HG03565 (cell line): ENCODE measurements at regions not wholly inside any gene's neighbourhood (a gene's known extent, or its start where the extent isn't known, plus 50 kb on each side); places are given as distances from the start of the nearest gene placed in this dataset.
"Not testable (repeated sequence)": the region's sequence is repeated elsewhere in the genome, so short reads cannot be mapped to it uniquely, and the experiment has no call there.

ENCODE experiments used
- ATAC-seq: cut with Tn5 transposase; IDR thresholded peaks from one replicate; pipeline ENCODE4 v1.9.1; 2021; ENCODE audit warnings: mild to moderate bottlenecking, moderate library complexity; ENCODE audit not compliant: unreplicated experiment

DNA sequence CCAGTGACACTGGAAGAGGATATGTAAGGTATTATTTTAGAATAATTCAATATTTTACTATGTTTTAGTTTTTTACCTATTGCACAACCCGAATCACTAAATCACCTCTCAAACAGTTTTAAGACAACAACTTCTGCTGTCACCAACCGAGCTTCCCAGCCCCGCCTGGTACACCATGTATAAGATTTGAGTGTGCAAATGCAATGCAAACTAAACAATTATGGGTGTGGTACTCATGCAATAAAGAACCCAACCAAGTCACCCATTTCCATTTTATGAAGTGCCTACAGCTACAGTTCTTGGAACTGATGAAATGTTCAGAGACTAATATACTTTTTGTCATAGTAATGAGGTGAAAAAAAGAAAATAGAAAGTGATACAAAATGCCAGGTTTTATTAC is 256.2 kb downstream of the TAFA4 start:
- ATAC-seq, result no peak

DNA sequence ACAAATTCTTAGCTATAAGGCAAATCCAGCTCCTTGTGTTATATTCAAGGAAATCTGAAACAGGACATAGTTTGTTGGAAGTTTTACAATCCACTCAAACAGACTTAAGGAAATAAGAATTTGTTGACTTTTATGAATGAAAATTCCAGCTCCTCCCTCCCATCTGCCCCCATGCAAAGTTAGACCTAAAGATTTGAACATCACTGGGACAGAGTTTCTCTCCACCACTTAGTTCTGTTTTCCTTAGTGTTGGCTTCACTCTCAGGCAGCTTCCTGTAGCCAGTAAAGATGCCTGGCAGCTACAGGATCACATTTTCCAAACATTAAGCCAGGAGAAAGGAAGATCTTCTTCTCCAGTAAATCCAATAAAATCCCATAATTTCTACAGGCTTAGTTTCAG is 265.0 kb downstream of the TAFA4 start:
- no peak for ATAC-seq

GRCh38 chr3:68666429-68667136 is 265.8 kb downstream of the TAFA4 start:
- ATAC-seq, result no peak

- ATAC-seq, result no peak
Observed at GRCh38 chr3:68664276-68664675, 268.1 kb downstream of the TAFA4 start.

DNA sequence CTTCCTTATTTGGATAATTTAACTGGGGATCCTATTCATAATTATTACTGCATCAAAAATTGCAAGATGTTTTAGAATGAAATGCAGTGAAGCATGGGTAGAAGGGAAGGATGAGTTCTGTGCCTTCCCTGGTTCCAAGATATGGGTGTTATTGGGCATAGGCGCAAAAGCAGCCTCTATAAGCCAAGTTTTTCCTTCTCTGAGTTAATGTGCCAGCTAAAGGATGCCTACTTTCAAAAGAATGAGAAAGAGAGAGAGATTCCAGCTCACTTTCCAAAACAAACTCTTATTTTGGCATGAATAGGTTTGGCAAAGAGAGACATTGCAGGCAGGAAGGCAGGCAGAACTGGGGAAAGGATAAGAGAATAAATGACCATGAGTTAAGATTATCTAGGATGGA is 270.2 kb downstream of the TAFA4 start:
- no peak for ATAC-seq

DNA sequence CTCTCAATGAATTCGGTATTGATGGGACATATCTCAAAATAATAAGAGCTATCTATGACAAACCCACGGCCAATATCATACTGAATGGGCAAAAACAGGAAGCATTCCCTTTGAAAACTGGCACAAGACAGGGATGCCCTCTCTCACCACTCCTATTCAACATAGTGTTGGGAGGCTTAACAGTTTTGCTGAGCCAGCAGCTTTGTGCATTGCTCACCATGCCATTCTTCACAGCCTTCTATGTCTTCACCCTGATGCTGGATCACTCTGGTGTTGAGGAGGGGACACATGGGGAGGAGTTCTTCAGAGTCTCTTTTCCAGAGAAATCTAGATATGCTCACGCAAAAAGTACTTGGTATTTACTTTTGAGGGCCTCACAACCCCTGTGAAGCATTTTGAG is 281.7 kb downstream of the TAFA4 start:
- not testable (repeated sequence) for ATAC-seq

- ATAC-seq, result no peak
Observed at GRCh38 chr3:68648494-68648893, 283.9 kb downstream of the TAFA4 start.

DNA sequence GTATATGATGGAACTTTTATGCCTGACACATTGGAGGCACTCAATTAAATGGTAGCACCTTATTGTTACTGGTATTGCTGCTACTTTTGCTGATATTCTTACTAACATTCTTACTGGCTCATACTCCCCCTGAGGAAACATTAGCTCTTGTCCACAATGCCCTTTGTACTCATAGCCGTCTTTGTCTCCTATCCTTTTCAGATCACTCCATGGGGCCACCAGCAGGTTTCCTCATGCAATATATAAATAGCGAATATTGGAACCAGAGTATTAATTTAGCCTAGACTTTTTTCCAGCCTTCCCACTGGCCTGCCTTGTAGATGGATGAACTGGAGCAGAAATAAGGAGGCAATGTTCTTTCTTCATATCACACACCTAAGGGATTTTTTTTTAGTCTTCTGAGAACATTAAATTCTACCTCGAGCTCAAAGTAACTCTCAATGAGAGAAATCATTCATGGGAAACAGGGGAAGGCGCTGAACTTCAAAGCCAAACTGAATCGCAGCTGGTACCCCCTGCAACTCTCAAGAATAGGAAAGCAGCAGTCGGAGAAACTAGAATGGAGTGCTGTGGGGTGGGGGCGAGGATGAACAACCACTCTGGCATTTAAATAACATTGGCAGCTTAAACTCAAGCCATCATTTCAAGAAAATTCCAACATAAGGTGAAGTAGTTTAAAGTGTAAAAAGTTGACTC is 300.3 kb downstream of the TAFA4 start:
- no peak for ATAC-seq

GRCh38 chr3:68620211-68620610 is 312.1 kb downstream of the TAFA4 start:
- no peak for ATAC-seq

GRCh38 chr3:68614087-68614486 is 318.3 kb downstream of the TAFA4 start:
- ATAC-seq, result no peak

DNA sequence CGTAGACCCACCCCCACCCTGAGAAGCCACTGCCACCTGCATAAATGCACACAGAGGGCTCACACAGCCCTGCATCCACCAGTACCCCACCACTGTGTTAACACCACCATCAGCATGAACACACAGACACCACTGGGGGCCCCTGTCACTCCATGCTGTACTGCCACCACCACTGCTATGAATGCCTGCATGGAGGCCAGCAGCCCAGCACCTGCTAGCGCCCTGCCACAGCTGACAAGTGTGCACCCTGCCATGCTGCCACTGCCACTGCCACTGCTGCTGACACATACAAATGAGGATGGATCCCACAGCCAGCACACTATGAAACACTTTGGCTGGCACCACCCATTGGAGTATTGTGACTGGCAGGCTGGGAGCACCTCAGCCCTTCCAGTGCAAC is 361.0 kb downstream of the TAFA4 start:
- ATAC-seq, result no peak

DNA sequence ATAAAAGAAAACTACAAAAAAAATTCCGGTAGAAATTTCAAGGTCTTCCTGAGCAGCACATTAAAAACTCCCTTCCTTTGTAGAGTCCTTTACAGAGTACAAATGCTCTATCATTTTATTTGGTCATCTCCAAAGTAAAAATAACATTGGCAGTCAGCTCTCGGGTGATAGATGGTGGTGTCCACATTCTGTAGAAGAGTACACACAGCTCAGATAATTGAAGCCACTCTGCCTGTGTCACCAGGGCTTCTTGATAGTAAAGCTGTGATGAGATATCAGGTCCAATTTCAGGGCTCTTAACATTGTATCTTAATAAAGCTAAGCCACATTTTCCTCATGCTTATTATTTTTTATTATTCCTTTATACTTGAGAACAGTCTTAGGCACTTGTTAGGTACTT is 371.6 kb downstream of the TAFA4 start:
- ATAC-seq, result no peak

DNA sequence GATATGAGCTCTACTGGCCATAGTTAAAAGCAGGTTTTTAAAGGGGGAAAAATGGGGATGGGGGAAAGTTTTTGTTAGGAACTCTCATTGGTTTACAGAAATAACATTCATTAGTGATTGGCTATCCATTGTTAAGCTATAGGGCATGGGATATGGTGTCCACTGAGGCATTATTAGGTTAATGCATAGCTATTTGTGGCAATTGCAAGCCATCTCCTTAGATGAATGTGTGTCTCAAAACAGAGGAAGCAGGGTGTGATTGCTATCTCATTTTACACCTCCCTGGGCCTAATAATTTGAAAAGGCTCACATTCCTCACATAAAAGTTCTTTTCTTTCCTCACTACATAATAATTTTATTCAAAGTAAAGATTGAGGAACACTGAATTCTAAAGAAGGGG is 396.6 kb downstream of the TAFA4 start:
- no peak for ATAC-seq

- ATAC-seq, result no peak
Observed at GRCh38 chr3:68523330-68523729, 409.0 kb downstream of the TAFA4 start.

- no peak for ATAC-seq
Observed at GRCh38 chr3:68515237-68515636, 417.1 kb downstream of the TAFA4 start.

- no peak for ATAC-seq
Observed at GRCh38 chr3:68504201-68504600, 428.1 kb downstream of the TAFA4 start.

DNA sequence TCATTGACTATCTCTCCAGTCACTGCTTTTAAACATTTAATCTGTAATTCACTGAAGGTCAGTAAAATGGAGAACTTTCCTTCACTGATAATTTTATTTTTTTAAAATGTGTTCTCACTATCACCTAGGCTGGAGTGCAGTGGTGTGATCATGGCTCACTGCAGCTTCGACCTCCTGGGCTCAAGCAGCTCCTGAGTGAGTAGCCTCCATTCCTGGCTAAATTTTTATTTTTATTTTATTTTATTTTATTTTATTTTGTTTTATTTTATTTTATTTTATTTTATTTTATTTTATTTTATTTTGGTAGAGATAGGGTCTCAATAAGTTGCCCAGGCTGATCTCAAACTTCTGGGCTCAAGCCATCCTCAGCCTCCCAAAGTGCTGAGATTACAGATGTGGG is 446.5 kb downstream of the TAFA4 start:
- ATAC-seq, result not testable (repeated sequence)

- no peak for ATAC-seq
Observed at GRCh38 chr3:68485051-68485450, 447.3 kb downstream of the TAFA4 start.

DNA sequence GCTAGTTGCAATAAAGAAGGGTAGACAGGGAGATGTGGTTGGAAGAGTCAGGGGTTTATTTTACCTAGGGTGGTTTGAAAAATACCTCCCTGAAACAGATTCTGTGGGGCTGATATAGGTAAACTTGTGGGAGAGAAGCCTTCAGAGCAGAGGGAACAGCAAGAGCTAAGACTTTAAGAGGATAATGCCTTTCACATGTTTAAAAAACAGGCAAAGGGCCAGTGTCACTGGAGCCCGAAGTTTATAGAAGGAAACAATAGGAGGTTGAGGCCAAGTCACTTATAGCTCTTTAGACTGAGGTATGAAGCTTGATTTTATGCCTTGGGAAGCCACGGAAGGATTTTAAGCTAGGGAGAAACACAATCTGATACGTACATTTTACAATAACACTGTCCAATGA is 448.7 kb downstream of the TAFA4 start:
- no peak for ATAC-seq

- no peak for ATAC-seq
Observed at GRCh38 chr3:68483041-68483440, 449.3 kb downstream of the TAFA4 start.

DNA sequence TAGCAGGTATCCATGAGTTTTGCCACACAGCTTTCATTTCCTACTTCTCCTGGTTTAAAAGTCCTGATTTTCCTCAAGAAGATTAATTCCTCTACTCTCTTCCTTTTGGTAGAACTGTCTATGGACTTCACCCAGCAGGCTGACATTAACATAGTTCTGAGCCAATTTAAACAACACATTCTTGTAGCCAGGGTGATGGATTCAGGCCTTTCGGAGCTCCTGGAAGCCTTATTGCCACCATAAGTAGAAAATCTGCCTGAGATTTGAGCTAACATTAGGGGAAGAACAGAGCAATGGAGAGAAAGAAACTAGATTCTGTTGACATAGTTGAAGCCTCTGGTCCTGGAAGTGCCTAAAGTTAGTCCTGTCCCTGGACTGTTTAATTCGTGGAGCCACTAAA is 449.8 kb downstream of the TAFA4 start:
- no peak for ATAC-seq

- ATAC-seq, result no peak
Observed at GRCh38 chr3:68479779-68480178, 452.6 kb downstream of the TAFA4 start.
